ENCODE measurements at regions not wholly inside any gene's neighbourhood (a gene's known extent, or its start where the extent isn't known, plus 50 kb on each side); places are given as distances from the start of the nearest gene placed in this dataset.

DNA sequence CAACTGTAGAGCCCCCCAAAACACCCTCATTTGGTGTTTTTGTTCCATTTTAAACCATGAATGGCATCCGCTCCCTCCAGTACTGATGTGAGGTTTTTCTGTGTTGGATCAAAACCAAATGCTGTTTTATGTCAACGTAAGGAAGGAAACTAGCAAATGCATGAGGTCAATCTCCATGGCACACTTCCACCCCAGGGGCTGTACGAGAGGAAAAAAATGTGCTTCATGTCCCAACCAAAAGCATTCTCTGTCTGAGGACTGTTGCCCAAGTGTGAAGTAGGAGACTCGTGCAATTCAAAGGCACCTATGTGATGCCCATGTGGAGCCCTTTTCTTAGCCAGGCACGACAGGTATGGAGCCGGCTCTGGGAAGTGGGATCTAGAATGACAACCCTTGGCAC is 180.3 kb upstream of the MKI67 start:
- DNase-seq (ENCODE audit: low spot score) (no peak), ATAC-seq (ENCODE audit: low read depth) (no peak)
- Histone ChIP-seq H3K27me3 (ENCODE audit: insufficient read depth, poor library complexity, severe bottlenecking) (no peaks in the 10 kb centered on the region), H3K4me3 (ENCODE audit: severe bottlenecking) (no peak overlapping the region), H3K36me3 (ENCODE audit: low read depth) (no peaks in the 10 kb centered on the region), H3K9me3 (ENCODE audit: severe bottlenecking) (no peaks in the 10 kb centered on the region), H3K27ac (ENCODE audit: poor library complexity, severe bottlenecking) (no peak overlapping the region), H3K4me1 (ENCODE audit: insufficient read depth, poor library complexity, severe bottlenecking) (no peaks in the 10 kb centered on the region)
- TF ChIP-seq CTCF (IDR thresholded peaks at IDR 0.05; ENCODE audit: poor library complexity, severe bottlenecking): no peak

GRCh38 chr10:128306966-128307365 is 180.7 kb upstream of the MKI67 start:
- no peak for ATAC-seq (ENCODE audit: low read depth)
- H3K4me3 ChIP-seq (ENCODE audit: severe bottlenecking): no peak overlapping the region
- no peaks in the 10 kb centered on the region for H3K36me3 ChIP-seq (ENCODE audit: low read depth)
- no peaks in the 10 kb centered on the region for H3K27me3 ChIP-seq (ENCODE audit: insufficient read depth, poor library complexity, severe bottlenecking)
- H3K4me1 ChIP-seq (ENCODE audit: insufficient read depth, poor library complexity, severe bottlenecking): no peaks in the 10 kb centered on the region
- no peaks in the 10 kb centered on the region for H3K9me3 ChIP-seq (ENCODE audit: severe bottlenecking)
- DNase-seq (ENCODE audit: low spot score): no peak
- H3K27ac ChIP-seq (ENCODE audit: poor library complexity, severe bottlenecking): no peak overlapping the region
- no peak for TF ChIP-seq CTCF (IDR thresholded peaks at IDR 0.05; ENCODE audit: poor library complexity, severe bottlenecking)

DNA sequence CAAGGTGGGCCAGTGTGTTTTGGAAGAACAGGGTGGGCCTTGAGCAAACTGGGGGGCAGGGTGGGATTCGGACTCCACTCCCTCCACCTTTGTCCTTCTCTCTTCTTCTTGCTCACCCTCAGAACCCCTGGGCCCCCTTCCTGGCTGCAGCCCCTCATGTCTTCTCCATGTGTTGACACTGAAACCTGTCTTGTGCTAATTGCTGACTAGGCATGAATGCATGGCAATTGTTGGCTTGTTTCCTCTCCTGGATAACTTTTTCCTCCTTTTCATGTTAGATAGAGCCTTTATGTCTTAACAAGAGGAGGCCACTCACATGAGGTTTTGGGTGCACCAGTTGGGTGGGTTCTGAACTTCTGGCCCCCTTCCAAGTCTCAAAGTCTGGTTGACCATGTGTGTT is 181.6 kb upstream of the MKI67 start:
- H3K27me3 ChIP-seq (ENCODE audit: insufficient read depth, poor library complexity, severe bottlenecking): no peaks in the 10 kb centered on the region
- no peaks in the 10 kb centered on the region for H3K4me1 ChIP-seq (ENCODE audit: insufficient read depth, poor library complexity, severe bottlenecking)
- no peak overlapping the region for H3K4me3 ChIP-seq (ENCODE audit: severe bottlenecking)
- no peak overlapping the region for H3K27ac ChIP-seq (ENCODE audit: poor library complexity, severe bottlenecking)
- H3K9me3 ChIP-seq (ENCODE audit: severe bottlenecking): no peaks in the 10 kb centered on the region
- no peak for DNase-seq (ENCODE audit: low spot score)
- no peak for TF ChIP-seq CTCF (IDR thresholded peaks at IDR 0.05; ENCODE audit: poor library complexity, severe bottlenecking)
- H3K36me3 ChIP-seq (ENCODE audit: low read depth): no peaks in the 10 kb centered on the region
- no peak for ATAC-seq (ENCODE audit: low read depth)

DNA sequence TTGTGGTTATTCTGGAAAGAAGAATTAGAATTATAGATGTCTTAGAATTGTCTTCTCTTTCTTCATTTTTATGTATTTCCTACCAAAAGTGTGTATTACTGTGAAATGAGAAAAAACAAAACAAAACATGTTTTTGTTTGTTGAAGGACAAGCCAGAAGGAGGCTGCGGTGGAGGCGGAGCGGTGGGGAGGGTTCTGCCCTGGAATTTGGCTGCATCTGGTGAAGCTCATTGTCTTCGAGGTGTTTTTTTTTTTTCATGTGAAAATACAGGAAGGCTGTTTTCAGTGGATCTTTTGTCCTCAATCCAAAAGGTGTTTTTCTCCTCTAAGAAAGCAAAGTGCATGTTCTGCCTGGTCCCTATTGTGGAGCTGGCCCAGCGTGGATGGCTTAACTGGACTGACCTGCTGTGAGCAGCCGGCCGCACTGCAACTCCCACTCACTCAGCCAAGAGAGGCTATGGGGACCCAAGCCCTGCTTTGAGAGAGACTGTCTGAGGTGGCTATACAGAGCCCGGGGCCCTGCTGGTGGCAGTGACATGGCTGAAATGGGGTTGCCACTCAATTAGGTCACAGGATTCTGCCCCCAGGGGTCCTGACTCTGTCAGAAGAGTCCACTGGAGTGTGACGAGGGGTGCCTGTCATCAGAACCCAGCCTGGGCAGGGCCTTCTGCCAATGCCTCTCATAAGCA is 184.9 kb upstream of the MKI67 start:
- H3K4me1 ChIP-seq (ENCODE audit: insufficient read depth, poor library complexity, severe bottlenecking): no peaks in the 10 kb centered on the region
- DNase-seq (ENCODE audit: low spot score) (no peak), ATAC-seq (ENCODE audit: low read depth) (no peak)
- H3K9me3 ChIP-seq (ENCODE audit: severe bottlenecking): no peaks in the 10 kb centered on the region
- H3K27ac ChIP-seq (ENCODE audit: poor library complexity, severe bottlenecking): no peak overlapping the region
- no peak for TF ChIP-seq CTCF (IDR thresholded peaks at IDR 0.05; ENCODE audit: poor library complexity, severe bottlenecking)
- no peaks in the 10 kb centered on the region for H3K27me3 ChIP-seq (ENCODE audit: insufficient read depth, poor library complexity, severe bottlenecking)
- no peaks in the 10 kb centered on the region for H3K36me3 ChIP-seq (ENCODE audit: low read depth)
- no peak overlapping the region for H3K4me3 ChIP-seq (ENCODE audit: severe bottlenecking)

DNA sequence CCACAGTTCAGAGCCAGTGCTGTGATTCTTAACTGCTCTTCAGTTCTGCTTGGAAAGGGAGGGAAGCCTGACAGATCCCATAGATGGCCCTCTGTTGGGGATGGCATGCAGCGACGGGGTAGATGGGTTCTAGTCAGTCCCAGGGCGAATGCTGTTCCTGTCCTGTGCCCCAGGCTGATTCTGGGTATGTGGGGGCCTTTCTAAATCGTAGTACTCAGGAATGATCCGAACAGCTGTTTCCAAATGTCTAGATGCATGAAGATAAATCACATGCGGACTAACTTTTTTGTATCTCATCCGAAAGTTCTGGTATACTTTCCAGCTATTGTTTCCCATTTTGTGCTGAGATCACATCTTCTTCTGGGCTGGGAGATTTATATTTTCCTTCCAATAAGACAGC is 186.0 kb upstream of the MKI67 start:
- no peak for TF ChIP-seq CTCF (IDR thresholded peaks at IDR 0.05; ENCODE audit: poor library complexity, severe bottlenecking)

More for the DNA sequence above, 186.0 kb upstream of the MKI67 start:
- Histone ChIP-seq H3K27ac (ENCODE audit: poor library complexity, severe bottlenecking) (no peak overlapping the region), H3K36me3 (ENCODE audit: low read depth) (no peaks in the 10 kb centered on the region), H3K4me1 (ENCODE audit: insufficient read depth, poor library complexity, severe bottlenecking) (no peaks in the 10 kb centered on the region), H3K4me3 (ENCODE audit: severe bottlenecking) (no peak overlapping the region), H3K27me3 (ENCODE audit: insufficient read depth, poor library complexity, severe bottlenecking) (no peaks in the 10 kb centered on the region), H3K9me3 (ENCODE audit: severe bottlenecking) (no peaks in the 10 kb centered on the region)
- no peak for DNase-seq (ENCODE audit: low spot score)
- no peak for ATAC-seq (ENCODE audit: low read depth)

All from RWPE2 (cell line).